ENCODE measurements at regions not wholly inside any gene's neighbourhood (a gene's known extent, or its start where the extent isn't known, plus 50 kb on each side); places are given as distances from the start of the nearest gene placed in this dataset.

- no peaks in the 10 kb centered on the region for H3K27me3 ChIP-seq (replicated peaks; ENCODE audit: insufficient read depth)
- no peak for TF ChIP-seq EZH2 (IDR thresholded peaks at IDR 0.05; ENCODE audit: insufficient read depth, poor library complexity, severe bottlenecking)
- no peak for TF ChIP-seq EZH2phosphoT487 (IDR thresholded peaks at IDR 0.05; ENCODE audit: insufficient read depth, low read depth)
- H3K4me2 ChIP-seq (ENCODE audit: unreplicated experiment): no peak overlapping the region
- H3F3A ChIP-seq (ENCODE audit: insufficient read depth): no peaks in the 10 kb centered on the region
- no peaks in the 10 kb centered on the region for H3K79me2 ChIP-seq (ENCODE audit: insufficient read depth)
- H3K9me2 ChIP-seq (ENCODE audit: insufficient read depth): no peaks in the 10 kb centered on the region
- 72 to 74% methylated on average over 3 of the region's 3 CpGs for WGBS, 2 experiments (ENCODE audit: low coverage in 1 of 2, low lambda C conversion rate in 2 of 2, missing lambda C conversion rate in 2 of 2)
- no peak for DNase-seq
- H3K36me3 ChIP-seq (ENCODE audit: low read depth): no peaks in the 10 kb centered on the region
- no peaks in the 10 kb centered on the region for H4K20me1 ChIP-seq (ENCODE audit: insufficient read depth)
- no peaks in the 10 kb centered on the region for H3K9me3 ChIP-seq (ENCODE audit: low read depth)
- no peak overlapping the region for H3K9ac ChIP-seq
- in situ Hi-C loops (cut with MboI): loop anchor here (25.0 kb wide), 1 partner anchor 1284 kb away; the partner anchor contains the start of gene IGFBP3
- no peaks in the 10 kb centered on the region for H3K4me1 ChIP-seq (ENCODE audit: insufficient read depth)
- H3K4me3 ChIP-seq: no peak overlapping the region
- no peak overlapping the region for H2AFZ ChIP-seq
- no peak overlapping the region for H3K27ac ChIP-seq
Measured at GRCh38 chr7:47196106-47196645, 385.7 kb downstream of the TNS3 start.

- Histone ChIP-seq H4K20me1 (ENCODE audit: insufficient read depth) (no peaks in the 10 kb centered on the region), H3K27me3 (replicated peaks; ENCODE audit: insufficient read depth) (no peaks in the 10 kb centered on the region), H3K9ac (no peak overlapping the region), H3K9me2 (ENCODE audit: insufficient read depth) (no peaks in the 10 kb centered on the region), H3K4me3 (no peak overlapping the region), H3K9me3 (ENCODE audit: low read depth) (no peaks in the 10 kb centered on the region), H3F3A (ENCODE audit: insufficient read depth) (no peaks in the 10 kb centered on the region), H3K36me3 (ENCODE audit: low read depth) (no peaks in the 10 kb centered on the region), H3K79me2 (ENCODE audit: insufficient read depth) (no peaks in the 10 kb centered on the region), H3K4me2 (ENCODE audit: unreplicated experiment) (no peak overlapping the region), H3K4me1 (ENCODE audit: insufficient read depth) (no peaks in the 10 kb centered on the region), H2AFZ (no peak overlapping the region), H3K27ac (no peak overlapping the region)
- 74 to 81% methylated on average over 6 of the region's 6 CpGs for WGBS, 2 experiments (ENCODE audit: low coverage in 1 of 2, low lambda C conversion rate in 2 of 2, missing lambda C conversion rate in 2 of 2)
- in situ Hi-C loops (cut with MboI): loop anchor here (25.0 kb wide), 1 partner anchor 1283 kb away; the partner anchor contains the start of gene IGFBP3
- no peak for DNase-seq
- no peak for TF ChIP-seq EZH2 (IDR thresholded peaks at IDR 0.05; ENCODE audit: insufficient read depth, poor library complexity, severe bottlenecking)
- no peak for TF ChIP-seq EZH2phosphoT487 (IDR thresholded peaks at IDR 0.05; ENCODE audit: insufficient read depth, low read depth)
Measured at GRCh38 chr7:47195641-47196040, 386.3 kb downstream of the TNS3 start.

GRCh38 chr7:47194516-47195057 lies 387.3 kb downstream of the TNS3 start:
- no peak overlapping the region for H2AFZ ChIP-seq
- WGBS, 2 experiments (ENCODE audit: low coverage in 1 of 2, low lambda C conversion rate in 2 of 2, missing lambda C conversion rate in 2 of 2): 49 to 52% methylated on average over 7 of the region's 7 CpGs
- H3K4me1 ChIP-seq (ENCODE audit: insufficient read depth): no peaks in the 10 kb centered on the region
- H3F3A ChIP-seq (ENCODE audit: insufficient read depth): no peaks in the 10 kb centered on the region
- no peak for DNase-seq
- H3K27ac ChIP-seq: no peak overlapping the region
- H3K4me3 ChIP-seq: no peak overlapping the region
- in situ Hi-C loops (cut with MboI): loop anchor here (25.0 kb wide), 1 partner anchor 1282 kb away; the partner anchor contains the start of gene IGFBP3
- TF ChIP-seq EZH2phosphoT487 (IDR thresholded peaks at IDR 0.05; ENCODE audit: insufficient read depth, low read depth) (no peak), EZH2 (IDR thresholded peaks at IDR 0.05; ENCODE audit: insufficient read depth, poor library complexity, severe bottlenecking) (no peak)
- H3K9me2 ChIP-seq (ENCODE audit: insufficient read depth): no peaks in the 10 kb centered on the region
- no peaks in the 10 kb centered on the region for H3K36me3 ChIP-seq (ENCODE audit: low read depth)
- no peaks in the 10 kb centered on the region for H3K9me3 ChIP-seq (ENCODE audit: low read depth)
- no peaks in the 10 kb centered on the region for H3K79me2 ChIP-seq (ENCODE audit: insufficient read depth)
- no peak overlapping the region for H3K9ac ChIP-seq
- no peaks in the 10 kb centered on the region for H4K20me1 ChIP-seq (ENCODE audit: insufficient read depth)
- H3K4me2 ChIP-seq (ENCODE audit: unreplicated experiment): no peak overlapping the region
- H3K27me3 ChIP-seq (replicated peaks; ENCODE audit: insufficient read depth): no peaks in the 10 kb centered on the region

GRCh38 chr7:47192978-47193377 lies 388.9 kb downstream of the TNS3 start:
- 85% methylated on average over 4 of the region's 4 CpGs for WGBS, 2 experiments (ENCODE audit: low coverage in 1 of 2, low lambda C conversion rate in 2 of 2, missing lambda C conversion rate in 2 of 2)
- DNase-seq: no peak

More at GRCh38 chr7:47192978-47193377, 388.9 kb downstream of the TNS3 start:
- in situ Hi-C loops (cut with MboI): loop anchor here (25.0 kb wide), 1 partner anchor 1281 kb away; the partner anchor contains the start of gene IGFBP3
- H3K4me1 ChIP-seq (ENCODE audit: insufficient read depth): no peaks in the 10 kb centered on the region
- H3K4me2 ChIP-seq (ENCODE audit: unreplicated experiment): no peak overlapping the region
- no peaks in the 10 kb centered on the region for H3K36me3 ChIP-seq (ENCODE audit: low read depth)
- no peaks in the 10 kb centered on the region; the same call in 1 of the 2 replicates for H3K27me3 ChIP-seq (replicated peaks; ENCODE audit: insufficient read depth)
- no peak overlapping the region for H3K4me3 ChIP-seq
- no peak overlapping the region for H3K9ac ChIP-seq
- H3K27ac ChIP-seq: no peak overlapping the region
- no peak overlapping the region for H2AFZ ChIP-seq
- H3K9me3 ChIP-seq (ENCODE audit: low read depth): no peaks in the 10 kb centered on the region
- H4K20me1 ChIP-seq (ENCODE audit: insufficient read depth): no peaks in the 10 kb centered on the region
- no peak for TF ChIP-seq EZH2 (IDR thresholded peaks at IDR 0.05; ENCODE audit: insufficient read depth, poor library complexity, severe bottlenecking)
- TF ChIP-seq EZH2phosphoT487 (IDR thresholded peaks at IDR 0.05; ENCODE audit: insufficient read depth, low read depth): no peak
- H3K9me2 ChIP-seq (ENCODE audit: insufficient read depth): no peaks in the 10 kb centered on the region
- H3K79me2 ChIP-seq (ENCODE audit: insufficient read depth): no peaks in the 10 kb centered on the region
- no peaks in the 10 kb centered on the region for H3F3A ChIP-seq (ENCODE audit: insufficient read depth)

All from GM23248 (cell line).